ENCODE measurements at regions not wholly inside any gene's neighbourhood (a gene's known extent, or its start where the extent isn't known, plus 50 kb on each side); places are given as distances from the start of the nearest gene placed in this dataset.
"Not testable (repeated sequence)": the region's sequence is repeated elsewhere in the genome, so short reads cannot be mapped to it uniquely, and the experiment has no call there.

GRCh38 chr11:67940440-67940839 is 63.5 kb downstream of the UNC93B1 start:
- H3K27me3 ChIP-seq (ENCODE audit: control insufficient read depth in 2 of 2, insufficient read depth in 1 of 2, low read length in 1 of 2) = not testable (repeated sequence)
- WGBS = 93% methylated on average over 2 of the region's 2 CpGs

DNA sequence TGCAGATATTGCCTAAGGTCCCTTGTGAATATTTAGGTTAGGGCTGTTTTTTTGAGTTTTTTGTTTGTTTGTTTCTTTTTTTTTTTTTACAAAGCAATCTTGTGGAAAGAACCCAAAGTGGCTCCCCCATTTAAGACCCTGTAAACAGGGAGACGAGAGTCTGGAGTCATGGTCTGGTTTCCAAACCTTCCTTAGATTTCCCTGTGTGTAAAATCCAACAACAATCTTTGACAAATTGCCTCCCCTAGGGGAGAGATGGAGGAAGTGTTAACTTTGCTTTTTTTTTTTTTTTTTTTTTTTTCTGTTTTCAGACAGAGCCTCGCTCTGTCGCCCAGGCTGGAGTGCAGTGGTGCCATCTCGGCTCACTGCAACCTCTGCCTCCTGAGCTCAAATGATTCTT is 64.9 kb downstream of the UNC93B1 start:
- not testable (repeated sequence) for H3K4me3 ChIP-seq (ENCODE audit: low read length in 2 of 2); H3K36me3 ChIP-seq (ENCODE audit: control insufficient read depth in 2 of 2, insufficient read depth in 2 of 2, low read length in 1 of 2); H3K9me3 ChIP-seq (ENCODE audit: control insufficient read depth in 2 of 2, insufficient read depth in 1 of 2, low read length in 1 of 2); H3K4me1 ChIP-seq (ENCODE audit: control insufficient read depth in 2 of 2, insufficient read depth in 2 of 2, low read length in 2 of 2); H3K27me3 ChIP-seq (ENCODE audit: control insufficient read depth in 2 of 2, insufficient read depth in 1 of 2, low read length in 1 of 2); DNase-seq (ENCODE audit: low read depth in 6 of 9, low spot score in 9 of 9); H3K27ac ChIP-seq (ENCODE audit: low read depth in 1 of 2, low read length in 1 of 2)
- 67% methylated on average over 1 of the region's 4 CpGs for WGBS

More at GRCh38 chr11:67940440-67940839, 63.5 kb downstream of the UNC93B1 start:
- not testable (repeated sequence) for H3K4me3 ChIP-seq (ENCODE audit: low read length in 2 of 2); DNase-seq (ENCODE audit: low read depth in 6 of 9, low spot score in 9 of 9); H3K9me3 ChIP-seq (ENCODE audit: control insufficient read depth in 2 of 2, insufficient read depth in 1 of 2, low read length in 1 of 2); H3K36me3 ChIP-seq (ENCODE audit: control insufficient read depth in 2 of 2, insufficient read depth in 2 of 2, low read length in 1 of 2); H3K4me1 ChIP-seq (ENCODE audit: control insufficient read depth in 2 of 2, insufficient read depth in 2 of 2, low read length in 2 of 2); H3K27ac ChIP-seq (ENCODE audit: low read depth in 1 of 2, low read length in 1 of 2)

- WGBS = 92% methylated on average over 3 of the region's 3 CpGs
- H3K36me3 ChIP-seq (ENCODE audit: control insufficient read depth in 2 of 2, insufficient read depth in 2 of 2, low read length in 1 of 2); H3K27ac ChIP-seq (ENCODE audit: low read depth in 1 of 2, low read length in 1 of 2); H3K9me3 ChIP-seq (ENCODE audit: control insufficient read depth in 2 of 2, insufficient read depth in 1 of 2, low read length in 1 of 2); H3K4me1 ChIP-seq (ENCODE audit: control insufficient read depth in 2 of 2, insufficient read depth in 2 of 2, low read length in 2 of 2); DNase-seq (ENCODE audit: low read depth in 6 of 9, low spot score in 9 of 9); H3K27me3 ChIP-seq (ENCODE audit: control insufficient read depth in 2 of 2, insufficient read depth in 1 of 2, low read length in 1 of 2); H3K4me3 ChIP-seq (ENCODE audit: low read length in 2 of 2): not testable (repeated sequence)
Measured at GRCh38 chr11:67938371-67938770, 65.5 kb downstream of the UNC93B1 start.

GRCh38 chr11:67923565-67923964 is 80.3 kb downstream of the UNC93B1 start:
- H3K27ac ChIP-seq (ENCODE audit: low read depth in 1 of 2, low read length in 1 of 2); H3K36me3 ChIP-seq (ENCODE audit: control insufficient read depth in 2 of 2, insufficient read depth in 2 of 2, low read length in 1 of 2); H3K4me3 ChIP-seq (ENCODE audit: low read length in 2 of 2); DNase-seq (ENCODE audit: low read depth in 6 of 9, low spot score in 9 of 9); H3K4me1 ChIP-seq (ENCODE audit: control insufficient read depth in 2 of 2, insufficient read depth in 2 of 2, low read length in 2 of 2); H3K9me3 ChIP-seq (ENCODE audit: control insufficient read depth in 2 of 2, insufficient read depth in 1 of 2, low read length in 1 of 2); H3K27me3 ChIP-seq (ENCODE audit: control insufficient read depth in 2 of 2, insufficient read depth in 1 of 2, low read length in 1 of 2): not testable (repeated sequence)
- 77% methylated on average over 7 of the region's 7 CpGs for WGBS

DNA sequence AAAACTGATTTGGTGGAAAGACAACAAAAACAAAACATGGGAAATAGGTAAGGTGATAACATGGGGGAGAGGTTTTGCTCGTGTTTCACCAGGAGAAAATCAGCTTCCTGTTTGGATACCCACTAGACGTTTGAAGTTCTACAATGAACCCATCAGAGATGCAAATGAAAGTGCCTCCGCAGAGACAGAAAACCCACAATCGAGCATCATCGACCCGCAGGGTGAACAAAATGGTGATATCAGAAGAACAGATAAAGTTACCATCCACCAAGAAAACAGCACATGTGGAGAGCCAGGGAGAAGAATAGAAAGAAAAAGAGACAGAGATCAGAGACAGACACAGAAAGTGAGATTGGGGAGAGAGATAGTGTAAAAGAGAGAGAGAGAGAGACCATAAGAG is 83.4 kb downstream of the UNC93B1 start:
- not testable (repeated sequence) for H3K9me3 ChIP-seq (ENCODE audit: control insufficient read depth in 2 of 2, insufficient read depth in 1 of 2, low read length in 1 of 2); H3K4me1 ChIP-seq (ENCODE audit: control insufficient read depth in 2 of 2, insufficient read depth in 2 of 2, low read length in 2 of 2); H3K4me3 ChIP-seq (ENCODE audit: low read length in 2 of 2); H3K27me3 ChIP-seq (ENCODE audit: control insufficient read depth in 2 of 2, insufficient read depth in 1 of 2, low read length in 1 of 2); H3K36me3 ChIP-seq (ENCODE audit: control insufficient read depth in 2 of 2, insufficient read depth in 2 of 2, low read length in 1 of 2); H3K27ac ChIP-seq (ENCODE audit: low read depth in 1 of 2, low read length in 1 of 2)
- WGBS = 47% methylated on average over 6 of the region's 6 CpGs
- DNase-seq (ENCODE audit: low read depth in 6 of 9, low spot score in 9 of 9) = peak in 2 of 9 donors; percentile 0 to 1

- H3K27me3 ChIP-seq (ENCODE audit: control insufficient read depth in 2 of 2, insufficient read depth in 1 of 2, low read length in 1 of 2); H3K4me1 ChIP-seq (ENCODE audit: control insufficient read depth in 2 of 2, insufficient read depth in 2 of 2, low read length in 2 of 2); H3K9me3 ChIP-seq (ENCODE audit: control insufficient read depth in 2 of 2, insufficient read depth in 1 of 2, low read length in 1 of 2); H3K4me3 ChIP-seq (ENCODE audit: low read length in 2 of 2); H3K36me3 ChIP-seq (ENCODE audit: control insufficient read depth in 2 of 2, insufficient read depth in 2 of 2, low read length in 1 of 2); H3K27ac ChIP-seq (ENCODE audit: low read depth in 1 of 2, low read length in 1 of 2); DNase-seq (ENCODE audit: low read depth in 6 of 9, low spot score in 9 of 9): not testable (repeated sequence)
- 96% methylated on average over 3 of the region's 3 CpGs for WGBS
Measured at GRCh38 chr11:67912184-67912583, 91.7 kb downstream of the UNC93B1 start.

DNA sequence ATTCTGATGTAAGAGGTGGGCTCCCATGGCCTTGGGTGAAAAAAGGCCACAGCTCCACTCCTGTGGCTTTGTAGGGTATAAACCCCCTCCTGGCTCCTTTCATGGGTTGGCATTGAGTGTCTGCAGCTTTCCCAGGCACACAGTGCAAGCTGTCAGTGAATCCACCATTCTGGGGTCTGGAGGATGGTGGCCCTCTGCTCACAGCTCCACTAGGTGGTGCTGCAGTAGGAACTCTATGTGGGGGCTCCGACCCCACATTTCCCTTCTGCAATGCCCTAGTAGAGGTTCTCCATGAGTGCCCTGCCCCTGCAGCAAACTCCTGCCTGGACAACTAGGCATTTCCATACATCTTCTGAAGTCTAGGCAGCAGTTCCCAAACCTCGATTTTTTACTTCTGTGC is 92.7 kb downstream of the UNC93B1 start:
- H3K27ac ChIP-seq (ENCODE audit: low read depth in 1 of 2, low read length in 1 of 2); H3K27me3 ChIP-seq (ENCODE audit: control insufficient read depth in 2 of 2, insufficient read depth in 1 of 2, low read length in 1 of 2); H3K4me3 ChIP-seq (ENCODE audit: low read length in 2 of 2); DNase-seq (ENCODE audit: low read depth in 6 of 9, low spot score in 9 of 9); H3K4me1 ChIP-seq (ENCODE audit: control insufficient read depth in 2 of 2, insufficient read depth in 2 of 2, low read length in 2 of 2); H3K36me3 ChIP-seq (ENCODE audit: control insufficient read depth in 2 of 2, insufficient read depth in 2 of 2, low read length in 1 of 2); H3K9me3 ChIP-seq (ENCODE audit: control insufficient read depth in 2 of 2, insufficient read depth in 1 of 2, low read length in 1 of 2): not testable (repeated sequence)
- WGBS = 70% methylated on average over 2 of the region's 2 CpGs

GRCh38 chr11:67910803-67911202 is 93.1 kb downstream of the UNC93B1 start:
- H3K27ac ChIP-seq (ENCODE audit: low read depth in 1 of 2, low read length in 1 of 2); H3K36me3 ChIP-seq (ENCODE audit: control insufficient read depth in 2 of 2, insufficient read depth in 2 of 2, low read length in 1 of 2); H3K9me3 ChIP-seq (ENCODE audit: control insufficient read depth in 2 of 2, insufficient read depth in 1 of 2, low read length in 1 of 2); H3K4me3 ChIP-seq (ENCODE audit: low read length in 2 of 2); H3K4me1 ChIP-seq (ENCODE audit: control insufficient read depth in 2 of 2, insufficient read depth in 2 of 2, low read length in 2 of 2); H3K27me3 ChIP-seq (ENCODE audit: control insufficient read depth in 2 of 2, insufficient read depth in 1 of 2, low read length in 1 of 2); DNase-seq (ENCODE audit: low read depth in 6 of 9, low spot score in 9 of 9): not testable (repeated sequence)
- WGBS = 97% methylated on average over 1 of the region's 1 CpG

GRCh38 chr11:67906969-67907368 is 96.9 kb downstream of the UNC93B1 start:
- not testable (repeated sequence) for H3K27me3 ChIP-seq (ENCODE audit: control insufficient read depth in 2 of 2, insufficient read depth in 1 of 2, low read length in 1 of 2); H3K4me3 ChIP-seq (ENCODE audit: low read length in 2 of 2); H3K27ac ChIP-seq (ENCODE audit: low read depth in 1 of 2, low read length in 1 of 2); DNase-seq (ENCODE audit: low read depth in 6 of 9, low spot score in 9 of 9); H3K4me1 ChIP-seq (ENCODE audit: control insufficient read depth in 2 of 2, insufficient read depth in 2 of 2, low read length in 2 of 2); H3K9me3 ChIP-seq (ENCODE audit: control insufficient read depth in 2 of 2, insufficient read depth in 1 of 2, low read length in 1 of 2); H3K36me3 ChIP-seq (ENCODE audit: control insufficient read depth in 2 of 2, insufficient read depth in 2 of 2, low read length in 1 of 2)
- 100% methylated on average over 1 of the region's 1 CpG for WGBS

DNA sequence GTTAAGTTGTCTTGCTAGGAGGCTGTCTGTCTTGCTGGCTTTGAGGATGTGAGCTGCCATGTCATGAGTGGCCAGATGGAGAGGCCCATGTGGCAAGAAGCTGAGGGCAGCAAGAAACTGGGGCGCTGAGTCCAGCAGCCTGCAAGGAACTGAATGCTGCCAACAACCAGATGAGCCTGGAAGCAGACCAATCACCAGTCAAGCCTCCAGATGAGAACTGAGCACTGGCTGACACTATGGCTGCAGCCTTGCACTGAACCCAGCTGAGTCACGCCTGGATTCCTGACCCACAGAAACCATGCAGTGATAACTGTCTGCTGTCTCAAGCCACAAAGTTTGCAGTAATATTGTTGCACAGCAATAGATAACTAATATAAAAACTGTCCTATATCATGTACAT is 104.4 kb downstream of the UNC93B1 start:
- WGBS = 45% methylated on average over 2 of the region's 2 CpGs
- not testable (repeated sequence) for H3K9me3 ChIP-seq (ENCODE audit: control insufficient read depth in 2 of 2, insufficient read depth in 1 of 2, low read length in 1 of 2); H3K4me3 ChIP-seq (ENCODE audit: low read length in 2 of 2); H3K36me3 ChIP-seq (ENCODE audit: control insufficient read depth in 2 of 2, insufficient read depth in 2 of 2, low read length in 1 of 2); DNase-seq (ENCODE audit: low read depth in 6 of 9, low spot score in 9 of 9); H3K27ac ChIP-seq (ENCODE audit: low read depth in 1 of 2, low read length in 1 of 2); H3K27me3 ChIP-seq (ENCODE audit: control insufficient read depth in 2 of 2, insufficient read depth in 1 of 2, low read length in 1 of 2); H3K4me1 ChIP-seq (ENCODE audit: control insufficient read depth in 2 of 2, insufficient read depth in 2 of 2, low read length in 2 of 2)
